Breast epithelium (tissue), 3 donors: ENCODE measurements at regions not wholly inside any gene's neighbourhood (a gene's known extent, or its start where the extent isn't known, plus 50 kb on each side); places are given as distances from the start of the nearest gene placed in this dataset.

Experiments
- POLR2A ChIP-seq: fragments of 450-650 bp; IDR thresholded peaks from one replicate; pipeline ENCODE4 v1.6.1; 2016; ENCODE audit warnings: antibody characterized with exemption, mild to moderate bottlenecking, moderate library complexity
- POLR2AphosphoS5 ChIP-seq, 3 donors: sonication (generic); formaldehyde crosslinking; IDR thresholded peaks; one replicate each; pipeline ENCODE4 v1.6.1; 2017; ENCODE audit warnings: antibody characterized with exemption in 3 of 3
- TF ChIP-seq, protein P1 (sequence below), 3 donors: fragments of 450-650 bp; IDR thresholded peaks; one replicate each; pipeline ENCODE4 v1.5.1; 2016 to 2017; ENCODE audit warnings: antibody characterized with exemption in 3 of 3, mild to moderate bottlenecking in 3 of 3, moderate library complexity in 3 of 3

DNA sequence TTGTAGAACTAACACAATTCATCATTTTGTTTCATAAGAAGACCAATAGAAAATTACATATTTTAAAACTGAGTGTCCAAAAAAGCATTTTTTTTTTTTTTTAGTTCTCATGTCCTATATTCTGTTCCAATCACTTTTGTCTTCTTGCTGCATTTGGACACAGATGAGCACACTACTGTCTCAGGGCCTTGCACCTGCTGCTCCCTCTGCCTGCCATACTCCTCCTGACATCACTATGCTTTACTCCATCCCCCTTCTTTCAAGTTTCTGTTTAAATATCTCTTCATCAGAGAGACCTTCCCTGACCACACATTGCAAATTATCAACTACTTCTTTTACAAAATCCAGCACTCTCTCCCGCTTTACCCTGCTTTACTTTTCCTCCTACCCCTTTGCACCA lies 230.7 kb upstream of the GK2 start:
- TF ChIP-seq, protein P1, sequence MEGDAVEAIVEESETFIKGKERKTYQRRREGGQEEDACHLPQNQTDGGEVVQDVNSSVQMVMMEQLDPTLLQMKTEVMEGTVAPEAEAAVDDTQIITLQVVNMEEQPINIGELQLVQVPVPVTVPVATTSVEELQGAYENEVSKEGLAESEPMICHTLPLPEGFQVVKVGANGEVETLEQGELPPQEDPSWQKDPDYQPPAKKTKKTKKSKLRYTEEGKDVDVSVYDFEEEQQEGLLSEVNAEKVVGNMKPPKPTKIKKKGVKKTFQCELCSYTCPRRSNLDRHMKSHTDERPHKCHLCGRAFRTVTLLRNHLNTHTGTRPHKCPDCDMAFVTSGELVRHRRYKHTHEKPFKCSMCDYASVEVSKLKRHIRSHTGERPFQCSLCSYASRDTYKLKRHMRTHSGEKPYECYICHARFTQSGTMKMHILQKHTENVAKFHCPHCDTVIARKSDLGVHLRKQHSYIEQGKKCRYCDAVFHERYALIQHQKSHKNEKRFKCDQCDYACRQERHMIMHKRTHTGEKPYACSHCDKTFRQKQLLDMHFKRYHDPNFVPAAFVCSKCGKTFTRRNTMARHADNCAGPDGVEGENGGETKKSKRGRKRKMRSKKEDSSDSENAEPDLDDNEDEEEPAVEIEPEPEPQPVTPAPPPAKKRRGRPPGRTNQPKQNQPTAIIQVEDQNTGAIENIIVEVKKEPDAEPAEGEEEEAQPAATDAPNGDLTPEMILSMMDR (IDR thresholded peaks at IDR 0.05) = no peak
- TF ChIP-seq POLR2A (no peak), POLR2AphosphoS5 (IDR thresholded peaks at IDR 0.05) (no peak)
